ENCODE measurements at regions not wholly inside any gene's neighbourhood (a gene's known extent, or its start where the extent isn't known, plus 50 kb on each side); places are given as distances from the start of the nearest gene placed in this dataset.

GRCh38 chr1:157359314-157360022 is 192.8 kb downstream of the FCRL5 start (continued):
- TF ChIP-seq EZH2 (IDR thresholded peaks at IDR 0.05; ENCODE audit: low read depth, unreplicated experiment) = no peak
- no peak for TF ChIP-seq CTCF (conservative IDR thresholded peaks at IDR 0.05; ENCODE audit: low read depth in 2 of 2)
- no peak for TF ChIP-seq REST (IDR thresholded peaks at IDR 0.05; ENCODE audit: unreplicated experiment)
- TF ChIP-seq JUNB (IDR thresholded peaks at IDR 0.05; ENCODE audit: unreplicated experiment) = no peak
- TF ChIP-seq ZNF114 (CRISPR knock-in tag; IDR thresholded peaks at IDR 0.05) = no peak
- TF ChIP-seq ZNF331 (CRISPR knock-in tag; IDR thresholded peaks at IDR 0.05; ENCODE audit: low read depth) = no peak
- TF ChIP-seq POLR2AphosphoS5 (IDR thresholded peaks at IDR 0.05; ENCODE audit: low read depth) = no peak
- no peak for TF ChIP-seq CREB1 (CRISPR knock-in tag; IDR thresholded peaks at IDR 0.05; ENCODE audit: low read depth)

- H3K4me3 Mint-ChIP-seq = no peak overlapping the region
- Histone ChIP-seq H3K36me3 (ENCODE audit: insufficient read depth) (no peaks in the 10 kb centered on the region), H3K27ac (ENCODE audit: low read depth) (no peak overlapping the region), H3K79me2 (replicated peaks; ENCODE audit: insufficient read depth) (no peaks in the 10 kb centered on the region), H2AFZ (no peak overlapping the region), H3F3A (replicated peaks; ENCODE audit: low read depth) (no peaks in the 10 kb centered on the region), H3K4me2 (no peak overlapping the region), H4K20me1 (replicated peaks; ENCODE audit: insufficient read depth) (no peaks in the 10 kb centered on the region), H3K4me3 (no peak overlapping the region), H3K9me2 (ENCODE audit: insufficient read depth) (no peaks in the 10 kb centered on the region), H3K27me3 (ENCODE audit: insufficient read depth) (no peaks in the 10 kb centered on the region), H3K4me1 (ENCODE audit: insufficient read depth) (peaks cover 3% of the 10 kb centered on the region; the same call in 1 of the 2 replicates)
- ATAC-seq = no peak
- DNase-seq (ENCODE audit: low spot score) = no peak
- no peak overlapping the region for H3K27ac Mint-ChIP-seq
- peaks cover 6% of the 10 kb centered on the region; the same call in 2 of the 3 replicates for H3K4me1 Mint-ChIP-seq
- H3K9me3 Mint-ChIP-seq = no peaks in the 10 kb centered on the region
- H3K27me3 Mint-ChIP-seq (ENCODE audit: insufficient read depth, low read depth, poor library complexity) = peaks cover 3% of the 10 kb centered on the region
- H3K36me3 Mint-ChIP-seq (ENCODE audit: low read depth) = no peaks in the 10 kb centered on the region
- TF ChIP-seq EZH2 (IDR thresholded peaks at IDR 0.05; ENCODE audit: low read depth, unreplicated experiment) (no peak), POLR2AphosphoS5 (IDR thresholded peaks at IDR 0.05; ENCODE audit: low read depth) (no peak), JUNB (IDR thresholded peaks at IDR 0.05; ENCODE audit: unreplicated experiment) (no peak), ZNF462 (CRISPR knock-in tag; IDR thresholded peaks at IDR 0.05) (no peak), ZNF114 (CRISPR knock-in tag; IDR thresholded peaks at IDR 0.05) (no peak)
These were observed 195.2 kb downstream of the FCRL5 start for GRCh38 chr1:157357111-157357510.
